AML-193 (cell line): ENCODE measurements at regions not wholly inside any gene's neighbourhood (a gene's known extent, or its start where the extent isn't known, plus 50 kb on each side); places are given as distances from the start of the nearest gene placed in this dataset.

Source experiments
- DNase-seq, 2 experiments: peaks; one replicate each; lab custom pipeline; 2025; lab: John Stamatoyannopoulos, UW

GRCh38 chr19:31501427-31502195, 152.4 kb upstream of the TSHZ3 start:
- no peak for DNase-seq

GRCh38 chr19:31502536-31503170, 153.4 kb upstream of the TSHZ3 start:
- no peak for DNase-seq

- no peak for DNase-seq
Measured at GRCh38 chr19:31503211-31503610, 154.0 kb upstream of the TSHZ3 start.

- no peak for DNase-seq
Measured at GRCh38 chr19:31504221-31504620, 155.0 kb upstream of the TSHZ3 start.

- no peak for DNase-seq
Measured at GRCh38 chr19:31505596-31505910, 156.3 kb upstream of the TSHZ3 start.

- DNase-seq: no peak
Measured at GRCh38 chr19:31506102-31506501, 156.9 kb upstream of the TSHZ3 start.

GRCh38 chr19:31510635-31511034, 161.4 kb upstream of the TSHZ3 start:
- no peak for DNase-seq

GRCh38 chr19:31511098-31511497, 161.9 kb upstream of the TSHZ3 start:
- DNase-seq: no peak

- no peak for DNase-seq
Measured at GRCh38 chr19:31511696-31512095, 162.5 kb upstream of the TSHZ3 start.

GRCh38 chr19:31512181-31512970, 163.1 kb upstream of the TSHZ3 start:
- no peak for DNase-seq

- no peak for DNase-seq
Measured at GRCh38 chr19:31513841-31514240, 164.6 kb upstream of the TSHZ3 start.

GRCh38 chr19:31515931-31516330, 166.7 kb upstream of the TSHZ3 start:
- DNase-seq: no peak

- DNase-seq: no peak
Measured at GRCh38 chr19:31516756-31517155, 167.5 kb upstream of the TSHZ3 start.

GRCh38 chr19:31517224-31518180, 168.3 kb upstream of the TSHZ3 start:
- no peak for DNase-seq

- no peak for DNase-seq
Measured at GRCh38 chr19:31518216-31519020, 169.2 kb upstream of the TSHZ3 start.

- no peak for DNase-seq
Measured at GRCh38 chr19:31519256-31519655, 170.0 kb upstream of the TSHZ3 start.

- DNase-seq: no peak
Measured at GRCh38 chr19:31519908-31520307, 170.7 kb upstream of the TSHZ3 start.

- DNase-seq: no peak
Measured at GRCh38 chr19:31520633-31521032, 171.4 kb upstream of the TSHZ3 start.

GRCh38 chr19:31525610-31526147, 176.4 kb upstream of the TSHZ3 start:
- no peak for DNase-seq

- DNase-seq: no peak
Measured at GRCh38 chr19:31527443-31527842, 178.2 kb upstream of the TSHZ3 start.

- no peak for DNase-seq
Measured at GRCh38 chr19:31528261-31528660, 179.0 kb upstream of the TSHZ3 start.
